ENCODE measurements at regions not wholly inside any gene's neighbourhood (a gene's known extent, or its start where the extent isn't known, plus 50 kb on each side); places are given as distances from the start of the nearest gene placed in this dataset.

DNA sequence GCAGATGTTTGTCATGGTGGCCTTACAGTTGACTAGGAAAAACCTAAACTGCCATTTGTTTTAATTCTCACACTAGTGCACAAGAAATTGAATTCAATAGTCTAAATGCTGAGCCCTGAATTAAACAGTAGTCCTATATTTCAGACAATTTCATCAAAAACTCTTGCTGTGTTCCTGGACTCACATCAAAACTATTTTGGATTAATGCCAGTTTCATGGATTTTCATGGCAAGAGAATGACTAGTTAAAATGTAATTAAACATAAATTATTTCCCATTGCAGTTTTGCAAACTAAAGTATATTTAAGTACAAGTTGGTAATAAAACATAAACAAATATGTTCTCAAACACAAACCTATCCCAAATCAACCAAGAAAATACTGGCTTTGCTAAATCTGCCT lies 468.0 kb upstream of the PRICKLE1 start:
- Histone ChIP-seq H3K4me1 (ENCODE audit: insufficient read depth, low read length) (no peaks in the 10 kb centered on the region), H3K9me3 (ENCODE audit: low read length) (no peaks in the 10 kb centered on the region), H3K27ac (ENCODE audit: low read depth, low read length) (no peak overlapping the region), H3K27me3 (ENCODE audit: control insufficient read depth in 1 of 2, insufficient read depth in 2 of 2, low read length in 2 of 2) (no peaks in the 10 kb centered on the region), H3K9ac (ENCODE audit: low read length) (no peak overlapping the region), H3K36me3 (ENCODE audit: insufficient read depth, low read length) (no peaks in the 10 kb centered on the region), H3K4me3 (ENCODE audit: low read depth in 1 of 2, low read length in 2 of 2) (no peak overlapping the region)

DNA sequence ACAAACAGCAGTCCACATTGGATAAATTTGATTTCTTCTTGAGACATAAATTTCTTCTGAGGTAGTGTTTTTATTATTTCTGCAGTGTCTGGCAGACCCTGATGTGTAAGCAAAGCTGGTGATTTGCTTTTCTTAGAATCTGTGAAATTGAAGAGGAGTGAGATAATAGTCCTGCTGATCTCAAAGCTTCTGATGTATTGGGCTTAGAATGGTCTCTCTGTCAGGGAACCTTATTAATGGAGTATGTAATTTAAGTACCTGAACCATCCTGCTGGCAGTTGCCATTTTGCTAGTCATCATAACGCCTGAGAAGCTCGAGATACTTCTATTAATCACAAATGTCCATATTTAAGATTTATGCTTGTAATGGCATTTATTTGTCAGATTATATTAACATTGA lies 464.5 kb upstream of the PRICKLE1 start:
- no peak overlapping the region for H3K27ac ChIP-seq (ENCODE audit: low read depth, low read length)
- H3K9ac ChIP-seq (ENCODE audit: low read length) = no peak overlapping the region
- H3K9me3 ChIP-seq (ENCODE audit: low read length) = no peaks in the 10 kb centered on the region
- no peaks in the 10 kb centered on the region for H3K4me1 ChIP-seq (ENCODE audit: insufficient read depth, low read length)
- no peaks in the 10 kb centered on the region for H3K27me3 ChIP-seq (ENCODE audit: control insufficient read depth in 1 of 2, insufficient read depth in 2 of 2, low read length in 2 of 2)
- no peaks in the 10 kb centered on the region for H3K36me3 ChIP-seq (ENCODE audit: insufficient read depth, low read length)
- no peak overlapping the region for H3K4me3 ChIP-seq (ENCODE audit: low read depth in 1 of 2, low read length in 2 of 2)

DNA sequence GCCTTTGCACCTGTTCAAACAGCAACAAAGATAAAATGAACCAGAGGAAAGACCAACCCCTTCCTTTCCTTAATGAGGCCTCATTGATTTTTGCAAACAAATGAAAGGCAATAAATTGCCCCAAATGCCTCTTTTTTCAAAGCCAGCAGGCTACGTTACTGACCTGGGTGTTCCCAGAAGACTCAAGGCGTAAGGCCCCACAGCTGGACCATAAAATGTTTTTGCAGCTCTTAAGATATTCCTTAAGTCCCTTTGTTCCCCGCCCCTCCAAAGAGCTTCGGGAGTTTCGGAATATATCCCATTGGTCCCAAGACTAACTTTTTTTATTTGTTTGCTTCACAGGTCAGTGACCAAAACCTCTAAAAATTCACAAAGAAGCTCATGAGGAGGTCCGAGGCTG lies 462.9 kb upstream of the PRICKLE1 start:
- Histone ChIP-seq H3K27ac (ENCODE audit: low read depth, low read length) (no peak overlapping the region), H3K9me3 (ENCODE audit: low read length) (no peaks in the 10 kb centered on the region)

DNA sequence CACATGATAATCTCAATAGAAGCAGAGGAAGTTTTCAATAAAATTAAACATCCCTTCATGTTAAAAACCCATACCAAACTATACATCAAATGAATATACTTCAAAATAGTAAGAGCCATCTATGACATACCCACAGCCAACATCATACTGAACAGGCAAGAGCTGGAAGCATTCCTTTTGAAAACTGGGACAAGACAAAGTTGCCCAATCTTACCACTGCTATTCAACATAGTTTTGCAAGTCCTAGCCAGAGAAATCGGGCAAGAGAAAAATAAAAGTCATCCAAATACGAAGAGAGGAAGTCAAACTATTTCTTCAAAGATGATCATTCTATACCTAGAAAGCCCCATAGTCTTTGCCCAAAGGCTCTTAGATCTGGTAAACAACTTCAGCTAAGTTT lies 454.7 kb upstream of the PRICKLE1 start:
- no peaks in the 10 kb centered on the region for H3K27me3 ChIP-seq (ENCODE audit: control insufficient read depth in 1 of 2, insufficient read depth in 2 of 2, low read length in 2 of 2)
- no peaks in the 10 kb centered on the region for H3K36me3 ChIP-seq (ENCODE audit: insufficient read depth, low read length)
- H3K4me1 ChIP-seq (ENCODE audit: insufficient read depth, low read length) = no peaks in the 10 kb centered on the region
- no peak overlapping the region for H3K27ac ChIP-seq (ENCODE audit: low read depth, low read length)
- H3K9ac ChIP-seq (ENCODE audit: low read length) = no peak overlapping the region
- H3K4me3 ChIP-seq (ENCODE audit: low read depth in 1 of 2, low read length in 2 of 2) = no peak overlapping the region
- no peaks in the 10 kb centered on the region for H3K9me3 ChIP-seq (ENCODE audit: low read length)

More for the DNA sequence above, 462.9 kb upstream of the PRICKLE1 start:
- H3K27me3 ChIP-seq (ENCODE audit: control insufficient read depth in 1 of 2, insufficient read depth in 2 of 2, low read length in 2 of 2) = no peaks in the 10 kb centered on the region
- H3K4me3 ChIP-seq (ENCODE audit: low read depth in 1 of 2, low read length in 2 of 2) = no peak overlapping the region
- no peak overlapping the region for H3K9ac ChIP-seq (ENCODE audit: low read length)
- no peaks in the 10 kb centered on the region for H3K4me1 ChIP-seq (ENCODE audit: insufficient read depth, low read length)
- H3K36me3 ChIP-seq (ENCODE audit: insufficient read depth, low read length) = no peaks in the 10 kb centered on the region

DNA sequence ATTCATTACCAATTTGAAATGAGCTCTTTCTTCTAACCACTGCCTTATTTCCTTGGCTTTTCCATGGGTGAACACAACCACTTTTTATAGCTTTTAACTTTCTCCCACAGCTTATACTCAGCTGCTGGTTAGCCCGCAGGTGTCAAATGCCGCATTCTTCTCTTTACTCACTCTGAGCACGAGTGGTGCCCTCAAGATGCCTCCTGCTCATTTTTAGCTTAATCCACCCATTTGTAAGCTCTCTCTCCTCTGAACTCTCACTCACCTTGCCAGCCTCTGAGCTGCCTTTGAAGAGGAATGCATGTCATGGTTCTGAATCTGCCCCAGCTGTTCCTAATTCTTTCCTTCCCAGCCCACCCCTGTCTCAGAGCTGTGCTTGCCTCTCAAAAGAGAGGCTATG lies 449.4 kb upstream of the PRICKLE1 start:
- Histone ChIP-seq H3K27ac (ENCODE audit: low read depth, low read length) (no peak overlapping the region), H3K4me3 (ENCODE audit: low read depth in 1 of 2, low read length in 2 of 2) (no peak overlapping the region), H3K27me3 (ENCODE audit: control insufficient read depth in 1 of 2, insufficient read depth in 2 of 2, low read length in 2 of 2) (no peaks in the 10 kb centered on the region), H3K9me3 (ENCODE audit: low read length) (no peaks in the 10 kb centered on the region), H3K9ac (ENCODE audit: low read length) (no peak overlapping the region), H3K36me3 (ENCODE audit: insufficient read depth, low read length) (no peaks in the 10 kb centered on the region), H3K4me1 (ENCODE audit: insufficient read depth, low read length) (no peaks in the 10 kb centered on the region)

DNA sequence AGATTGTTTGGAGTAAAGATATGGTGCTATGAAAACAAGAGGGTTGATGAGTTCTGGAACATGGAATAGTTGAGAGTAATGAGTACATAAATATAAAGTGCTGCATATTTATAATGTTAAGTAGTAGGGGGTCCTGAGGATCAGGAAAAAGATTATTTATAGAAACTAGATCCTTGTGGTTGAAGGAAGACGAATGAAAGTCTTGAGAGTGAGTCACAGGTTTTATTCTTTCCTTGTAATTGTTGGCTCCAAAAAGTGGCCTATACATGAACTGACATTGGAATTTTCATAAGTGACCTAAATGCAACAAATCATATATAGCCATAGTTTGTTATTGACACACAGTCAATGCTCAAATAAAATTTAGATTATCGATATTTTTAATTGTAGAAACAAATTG lies 440.4 kb upstream of the PRICKLE1 start:
- Histone ChIP-seq H3K9me3 (ENCODE audit: low read length) (no peaks in the 10 kb centered on the region), H3K4me1 (ENCODE audit: insufficient read depth, low read length) (no peaks in the 10 kb centered on the region), H3K27me3 (ENCODE audit: control insufficient read depth in 1 of 2, insufficient read depth in 2 of 2, low read length in 2 of 2) (no peaks in the 10 kb centered on the region), H3K9ac (ENCODE audit: low read length) (no peak overlapping the region), H3K4me3 (ENCODE audit: low read depth in 1 of 2, low read length in 2 of 2) (no peak overlapping the region), H3K36me3 (ENCODE audit: insufficient read depth, low read length) (no peaks in the 10 kb centered on the region), H3K27ac (ENCODE audit: low read depth, low read length) (no peak overlapping the region)

DNA sequence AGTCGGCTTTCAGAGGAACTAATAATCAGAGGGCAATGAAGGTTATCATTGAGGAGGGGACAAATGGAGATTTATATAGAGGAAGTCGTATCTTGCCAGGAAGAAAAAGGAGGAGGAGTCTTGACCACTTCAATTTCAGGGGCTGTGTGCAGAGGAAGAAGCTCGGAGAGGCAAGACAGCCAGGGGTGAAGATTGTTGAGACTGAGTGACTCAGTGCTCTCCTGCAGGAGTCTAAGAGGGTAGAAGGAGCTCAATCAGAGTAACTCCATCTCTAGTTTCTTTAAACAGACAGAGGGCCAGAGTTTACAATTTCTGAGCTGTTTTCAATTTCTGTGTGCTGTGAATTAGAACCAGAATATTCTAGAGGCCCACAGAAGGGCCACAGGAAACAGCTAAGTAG lies 439.3 kb upstream of the PRICKLE1 start:
- no peak overlapping the region for H3K4me3 ChIP-seq (ENCODE audit: low read depth in 1 of 2, low read length in 2 of 2)
- no peaks in the 10 kb centered on the region for H3K27me3 ChIP-seq (ENCODE audit: control insufficient read depth in 1 of 2, insufficient read depth in 2 of 2, low read length in 2 of 2)
- no peaks in the 10 kb centered on the region for H3K36me3 ChIP-seq (ENCODE audit: insufficient read depth, low read length)
- H3K4me1 ChIP-seq (ENCODE audit: insufficient read depth, low read length) = no peaks in the 10 kb centered on the region
- no peak overlapping the region for H3K27ac ChIP-seq (ENCODE audit: low read depth, low read length)
- H3K9ac ChIP-seq (ENCODE audit: low read length) = no peak overlapping the region
- H3K9me3 ChIP-seq (ENCODE audit: low read length) = no peaks in the 10 kb centered on the region

DNA sequence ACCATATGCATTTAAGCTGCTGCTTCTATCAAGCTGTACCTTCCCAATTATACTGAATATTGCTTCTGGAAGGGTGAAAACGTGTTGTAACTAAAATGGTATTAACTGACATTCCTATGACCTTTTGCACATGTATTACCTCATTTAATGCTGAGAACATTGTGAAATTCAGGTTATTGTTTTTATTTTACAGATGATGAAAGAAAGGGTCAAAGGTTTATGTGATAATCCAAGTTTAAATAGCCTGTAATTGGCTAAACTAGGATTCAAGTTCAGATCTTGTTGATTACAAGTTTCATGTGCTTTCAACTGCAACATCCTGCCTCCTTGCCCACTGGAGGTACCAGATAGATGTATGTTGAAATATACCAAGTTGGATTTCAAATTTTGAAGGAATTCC lies 433.3 kb upstream of the PRICKLE1 start:
- Histone ChIP-seq H3K4me3 (ENCODE audit: low read depth in 1 of 2, low read length in 2 of 2) (no peak overlapping the region), H3K27me3 (ENCODE audit: control insufficient read depth in 1 of 2, insufficient read depth in 2 of 2, low read length in 2 of 2) (no peaks in the 10 kb centered on the region), H3K4me1 (ENCODE audit: insufficient read depth, low read length) (no peaks in the 10 kb centered on the region), H3K9me3 (ENCODE audit: low read length) (no peaks in the 10 kb centered on the region), H3K9ac (ENCODE audit: low read length) (no peak overlapping the region), H3K27ac (ENCODE audit: low read depth, low read length) (no peak overlapping the region), H3K36me3 (ENCODE audit: insufficient read depth, low read length) (no peaks in the 10 kb centered on the region)

DNA sequence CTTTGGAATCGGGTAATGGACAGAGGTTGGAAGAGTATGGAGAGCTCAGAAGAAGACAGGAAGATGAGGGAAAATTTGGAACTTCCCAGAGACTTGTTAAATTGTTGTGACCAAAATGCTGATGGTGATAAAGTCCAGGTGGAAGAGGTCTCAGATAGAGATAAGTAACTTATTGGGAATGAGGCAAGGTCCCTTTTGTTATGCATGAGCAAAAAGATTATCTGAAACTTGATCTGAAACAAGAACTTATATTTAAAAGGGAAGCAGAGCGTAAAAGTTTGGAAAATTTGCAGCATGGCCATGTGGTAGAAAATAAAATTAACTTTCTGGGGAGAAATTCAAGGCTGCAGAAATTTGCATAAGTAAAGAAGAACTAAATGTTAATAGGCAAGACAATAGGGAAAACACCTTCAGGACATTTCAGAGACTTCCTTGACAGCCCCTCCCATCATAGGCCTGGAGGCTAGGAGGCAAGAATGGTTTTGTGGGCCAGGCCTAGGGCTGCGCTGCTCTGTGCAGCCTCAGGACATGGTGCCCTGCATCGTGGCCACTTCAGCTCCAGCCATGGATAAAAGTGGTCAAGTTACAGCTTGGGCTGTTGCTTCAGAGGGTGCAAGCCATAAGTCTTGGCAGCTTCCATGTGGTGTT lies 425.7 kb upstream of the PRICKLE1 start:
- H3K4me1 ChIP-seq (ENCODE audit: insufficient read depth, low read length) = no peaks in the 10 kb centered on the region
- H3K4me3 ChIP-seq (ENCODE audit: low read depth in 1 of 2, low read length in 2 of 2) = no peak overlapping the region
- H3K36me3 ChIP-seq (ENCODE audit: insufficient read depth, low read length) = no peaks in the 10 kb centered on the region
- H3K27me3 ChIP-seq (ENCODE audit: control insufficient read depth in 1 of 2, insufficient read depth in 2 of 2, low read length in 2 of 2) = no peaks in the 10 kb centered on the region
- H3K27ac ChIP-seq (ENCODE audit: low read depth, low read length) = no peak overlapping the region
- no peak overlapping the region for H3K9ac ChIP-seq (ENCODE audit: low read length)
- H3K9me3 ChIP-seq (ENCODE audit: low read length) = no peaks in the 10 kb centered on the region

DNA sequence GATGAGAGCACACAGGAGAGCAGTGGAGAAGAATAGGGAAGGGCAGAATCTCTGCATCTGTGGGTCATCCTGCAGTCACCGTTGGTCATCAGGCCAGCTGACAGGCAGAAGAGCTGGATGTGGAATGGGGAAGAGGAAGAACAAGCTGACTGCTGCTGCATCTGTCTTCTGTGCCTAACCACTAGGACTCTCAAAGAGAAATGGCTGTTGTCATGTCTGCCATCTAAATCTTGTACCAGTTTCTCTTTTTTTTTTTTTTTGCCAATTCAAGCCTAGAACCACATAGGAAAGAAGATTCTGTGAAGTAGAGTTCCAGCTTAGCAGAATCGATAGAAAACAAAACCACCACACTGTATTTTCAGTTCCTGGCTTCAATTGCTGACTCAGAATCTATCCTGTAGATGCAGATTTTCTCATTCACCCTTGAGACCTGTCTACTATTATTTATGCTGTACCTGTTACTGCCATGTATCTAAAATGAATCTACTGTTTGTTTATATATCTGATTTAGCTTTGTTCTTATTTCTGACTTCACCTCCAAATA lies 421.9 kb upstream of the PRICKLE1 start:
- Histone ChIP-seq H3K4me1 (ENCODE audit: insufficient read depth, low read length) (no peaks in the 10 kb centered on the region), H3K27ac (ENCODE audit: low read depth, low read length) (no peak overlapping the region), H3K9ac (ENCODE audit: low read length) (no peak overlapping the region), H3K36me3 (ENCODE audit: insufficient read depth, low read length) (no peaks in the 10 kb centered on the region), H3K9me3 (ENCODE audit: low read length) (no peaks in the 10 kb centered on the region), H3K27me3 (ENCODE audit: control insufficient read depth in 1 of 2, insufficient read depth in 2 of 2, low read length in 2 of 2) (no peaks in the 10 kb centered on the region), H3K4me3 (ENCODE audit: low read depth in 1 of 2, low read length in 2 of 2) (no peak overlapping the region)

DNA sequence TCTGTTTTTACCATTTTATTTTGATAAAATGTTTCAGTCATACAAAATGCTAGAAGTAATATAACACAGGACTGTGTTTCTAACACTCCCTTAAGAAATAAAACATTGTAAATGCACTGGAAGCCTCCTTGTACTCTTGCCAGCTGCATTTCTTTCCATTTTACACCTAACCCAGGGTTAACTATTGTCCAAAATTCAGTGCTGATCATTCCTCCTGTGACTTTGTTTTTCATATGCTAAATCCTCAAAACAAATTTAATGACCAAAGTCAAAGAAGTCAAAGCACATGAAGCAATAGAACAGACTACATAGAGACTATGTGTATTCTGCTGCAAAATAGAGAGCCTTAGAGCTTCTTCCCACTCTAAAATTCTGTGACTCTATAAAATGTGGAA lies 420.3 kb upstream of the PRICKLE1 start:
- H3K27me3 ChIP-seq (ENCODE audit: control insufficient read depth in 1 of 2, insufficient read depth in 2 of 2, low read length in 2 of 2) = no peaks in the 10 kb centered on the region
- H3K36me3 ChIP-seq (ENCODE audit: insufficient read depth, low read length) = no peaks in the 10 kb centered on the region
- H3K9ac ChIP-seq (ENCODE audit: low read length) = no peak overlapping the region
- no peaks in the 10 kb centered on the region for H3K9me3 ChIP-seq (ENCODE audit: low read length)
- no peak overlapping the region for H3K27ac ChIP-seq (ENCODE audit: low read depth, low read length)
- no peaks in the 10 kb centered on the region for H3K4me1 ChIP-seq (ENCODE audit: insufficient read depth, low read length)
- H3K4me3 ChIP-seq (ENCODE audit: low read depth in 1 of 2, low read length in 2 of 2) = no peak overlapping the region
